GM19238 (cell line): ENCODE measurements at regions not wholly inside any gene's neighbourhood (a gene's known extent, or its start where the extent isn't known, plus 50 kb on each side); places are given as distances from the start of the nearest gene placed in this dataset.

Experiments used
- DNase-seq: peaks from one replicate; pipeline ENCODE4 v3.0.0; 2011; ENCODE audit warnings: low spot score; ENCODE audit not compliant: insufficient read length

DNA sequence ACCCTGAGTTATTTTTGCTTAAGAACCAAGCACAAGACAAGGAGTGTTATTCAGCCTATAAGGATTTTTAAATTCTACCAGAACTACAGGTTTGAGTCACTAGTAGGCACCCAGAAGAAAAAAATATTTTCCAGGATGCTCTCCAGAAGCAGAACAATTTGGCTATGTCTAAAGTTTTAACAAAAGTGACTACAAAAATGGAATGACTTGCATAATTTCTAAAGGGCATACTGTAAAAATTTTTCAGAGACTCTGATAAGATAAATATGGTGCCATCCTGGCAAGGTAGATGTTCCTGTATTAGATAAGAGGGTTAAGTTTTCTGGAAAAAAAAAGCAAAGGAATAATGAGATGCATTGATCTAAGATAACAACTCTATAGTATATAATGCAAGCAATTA, 68.6 kb upstream of the FAM9A start:
- no peak for DNase-seq

DNA sequence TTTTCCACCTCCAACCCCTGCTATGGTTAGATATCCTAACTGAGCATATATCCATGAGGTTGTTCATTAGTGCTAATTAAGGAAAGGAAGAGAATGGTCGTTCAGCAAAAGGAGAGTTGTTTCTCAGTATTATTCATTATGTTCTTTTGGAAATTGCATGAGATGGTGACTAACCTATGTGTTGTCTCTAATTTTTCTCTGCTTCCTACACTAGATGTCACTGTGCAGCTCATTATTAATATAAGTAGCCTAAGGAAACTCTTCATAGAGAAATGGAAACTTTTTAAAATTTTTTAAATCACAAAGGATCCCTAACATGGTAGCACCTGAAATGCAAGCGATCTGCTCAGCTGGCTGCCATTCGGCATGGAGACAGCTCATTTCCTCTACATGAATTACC, 67.7 kb upstream of the FAM9A start:
- no peak for DNase-seq

DNA sequence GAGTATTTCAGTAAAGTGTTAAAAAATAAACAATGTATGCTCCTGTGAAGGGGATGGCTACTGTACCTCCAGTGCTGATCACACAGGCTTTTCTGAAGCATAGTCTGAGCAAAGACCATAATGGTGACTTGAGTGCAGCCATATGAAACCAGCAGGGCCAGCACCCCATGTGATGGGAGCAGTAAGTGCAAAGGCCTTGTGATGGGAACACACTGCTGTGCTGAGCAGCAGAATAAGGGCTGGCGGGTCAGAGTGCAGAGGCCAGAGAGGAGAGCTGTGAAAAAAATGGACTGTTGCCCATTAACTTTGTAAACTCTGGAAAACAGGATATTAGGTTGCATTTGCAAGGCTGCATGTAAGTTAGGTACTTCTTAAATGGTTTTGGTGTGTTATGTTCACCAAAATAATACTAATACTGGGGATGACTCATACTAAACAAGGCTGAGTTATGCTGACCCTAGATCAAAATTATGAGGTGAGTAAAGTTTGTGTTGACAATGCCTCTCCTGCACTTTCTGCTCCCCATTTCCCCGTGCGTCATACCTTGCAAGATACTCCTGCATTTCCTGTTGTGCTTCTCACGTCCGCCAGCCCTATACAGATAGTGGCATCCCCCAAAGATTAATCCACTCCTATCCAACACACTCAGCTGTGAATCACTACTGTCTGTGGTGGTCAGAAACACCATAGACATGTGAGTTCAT, 67.0 kb upstream of the FAM9A start:
- no peak for DNase-seq

DNA sequence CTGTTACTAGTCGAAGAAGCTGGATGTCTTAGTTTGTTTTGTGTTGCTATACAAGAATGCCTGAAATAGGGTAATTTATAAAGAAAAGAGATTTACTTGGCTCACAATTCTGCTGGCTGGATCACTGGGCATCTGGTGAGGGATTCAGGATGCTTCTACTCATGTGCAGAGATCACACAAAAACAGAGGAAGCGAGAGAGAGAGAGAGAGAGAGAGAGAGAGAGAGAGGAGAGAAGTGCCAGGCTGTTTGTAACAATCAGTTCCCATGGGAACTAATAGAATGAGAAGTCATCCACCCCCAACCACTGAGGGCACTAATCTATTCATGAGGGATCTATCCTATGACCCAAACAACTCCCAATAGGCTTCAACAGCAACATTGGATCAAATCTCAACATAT, 66.2 kb upstream of the FAM9A start:
- no peak for DNase-seq

DNA sequence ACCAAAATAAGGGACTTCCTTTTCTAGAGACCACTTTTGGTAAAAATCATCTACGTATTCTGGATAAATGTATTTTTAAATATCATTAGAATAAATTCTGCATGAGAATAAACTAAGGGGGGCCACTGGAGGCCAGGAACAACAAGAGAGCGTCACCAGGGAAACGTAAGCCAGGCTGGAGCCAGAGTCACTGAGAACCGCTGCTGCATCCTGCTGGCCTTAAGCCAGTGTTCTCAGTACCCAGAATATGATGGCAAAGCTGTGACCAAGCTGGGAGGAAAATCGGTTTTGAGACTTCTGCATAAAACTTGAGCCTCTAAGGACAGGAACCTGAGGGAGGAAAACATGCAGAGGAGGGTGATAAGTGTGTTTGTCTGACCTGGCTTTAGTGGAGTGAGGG, 63.0 kb upstream of the FAM9A start:
- DNase-seq, result no peak

DNA sequence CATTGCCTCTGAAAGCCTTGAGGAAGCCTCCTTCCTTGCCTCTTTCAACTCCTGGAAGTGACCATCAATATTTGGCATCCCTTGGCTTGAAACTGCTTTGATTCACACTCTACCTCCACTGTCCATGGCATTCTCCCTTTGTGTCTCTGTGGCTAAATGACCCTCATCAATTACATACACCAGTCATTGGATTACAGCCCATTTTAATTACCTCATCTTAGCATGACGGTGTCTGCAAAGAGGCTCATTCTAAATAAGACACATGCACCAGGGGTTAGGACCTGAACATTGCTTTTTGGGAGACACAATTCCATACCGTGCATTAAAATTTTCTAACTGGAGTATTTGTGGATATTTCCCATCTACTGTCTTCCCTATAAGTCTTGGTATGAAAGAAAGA, 60.7 kb upstream of the FAM9A start:
- no peak for DNase-seq

DNA sequence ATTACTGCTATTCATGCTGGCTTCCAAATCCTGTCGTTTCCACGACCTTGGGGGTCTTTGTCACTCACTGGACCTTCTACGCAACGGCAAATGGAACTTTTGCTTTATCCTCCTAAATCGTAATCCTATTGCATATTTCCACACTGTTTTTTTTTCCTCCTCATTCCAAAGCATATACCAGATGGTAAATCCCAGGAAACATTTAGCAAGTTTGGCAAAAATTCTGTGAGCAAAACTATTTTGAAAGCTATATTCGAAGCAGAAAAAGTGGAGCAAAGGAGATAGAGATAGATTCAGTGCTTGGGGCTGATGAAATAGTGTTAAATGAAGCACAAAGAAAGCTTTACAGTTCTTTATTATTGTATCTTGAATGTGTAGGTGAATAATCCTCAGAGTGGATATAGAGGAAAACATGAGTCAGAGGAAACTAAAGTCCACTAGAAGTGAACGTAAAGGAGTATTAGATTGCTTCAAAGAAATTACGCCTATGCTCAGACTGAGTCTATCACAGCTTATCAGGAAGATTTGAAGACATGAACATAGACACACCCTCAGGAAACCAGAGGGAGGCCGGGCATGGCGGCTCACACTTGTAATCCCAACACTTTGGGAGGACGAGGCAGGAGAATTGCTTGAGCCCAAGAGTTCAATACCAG, 50.2 kb upstream of the FAM9A start:
- DNase-seq, result no peak
